ENCODE measurements at regions not wholly inside any gene's neighbourhood (a gene's known extent, or its start where the extent isn't known, plus 50 kb on each side); places are given as distances from the start of the nearest gene placed in this dataset.
"Not testable (repeated sequence)": the region's sequence is repeated elsewhere in the genome, so short reads cannot be mapped to it uniquely, and the experiment has no call there.

DNA sequence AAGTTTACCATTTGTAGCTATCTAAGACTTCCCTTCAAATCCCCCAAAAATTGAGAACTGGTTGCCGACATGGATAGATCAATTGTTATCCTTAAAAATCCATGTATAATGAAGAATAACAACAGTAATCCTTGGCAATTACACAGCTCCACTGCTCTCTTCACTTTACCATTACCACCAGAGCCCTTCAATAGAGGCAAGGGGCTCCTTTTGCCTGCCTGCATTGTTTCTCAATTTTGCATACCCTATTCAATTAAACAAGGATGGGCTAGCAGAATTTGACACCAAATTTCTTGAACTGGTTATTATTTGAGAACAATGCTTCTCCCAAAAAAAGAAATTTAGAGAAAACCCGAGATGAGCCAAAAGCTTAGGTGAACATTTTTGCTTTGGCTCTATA is 387.8 kb upstream of the PKN2 start:
- DNase-seq (ENCODE audit: low read depth in 4 of 4, low spot score in 2 of 4) = no peak

GRCh38 chr1:88296642-88297041 is 387.4 kb upstream of the PKN2 start:
- no peak for DNase-seq (ENCODE audit: low read depth in 4 of 4, low spot score in 2 of 4)

GRCh38 chr1:88298506-88298905 is 385.6 kb upstream of the PKN2 start:
- no peak for DNase-seq (ENCODE audit: low read depth in 4 of 4, low spot score in 2 of 4)

- no peak for DNase-seq (ENCODE audit: low read depth in 4 of 4, low spot score in 2 of 4)
Measured at GRCh38 chr1:88300752-88301263, 383.3 kb upstream of the PKN2 start.

GRCh38 chr1:88302843-88303486 is 381.1 kb upstream of the PKN2 start:
- no peak for DNase-seq (ENCODE audit: low read depth in 4 of 4, low spot score in 2 of 4)

DNA sequence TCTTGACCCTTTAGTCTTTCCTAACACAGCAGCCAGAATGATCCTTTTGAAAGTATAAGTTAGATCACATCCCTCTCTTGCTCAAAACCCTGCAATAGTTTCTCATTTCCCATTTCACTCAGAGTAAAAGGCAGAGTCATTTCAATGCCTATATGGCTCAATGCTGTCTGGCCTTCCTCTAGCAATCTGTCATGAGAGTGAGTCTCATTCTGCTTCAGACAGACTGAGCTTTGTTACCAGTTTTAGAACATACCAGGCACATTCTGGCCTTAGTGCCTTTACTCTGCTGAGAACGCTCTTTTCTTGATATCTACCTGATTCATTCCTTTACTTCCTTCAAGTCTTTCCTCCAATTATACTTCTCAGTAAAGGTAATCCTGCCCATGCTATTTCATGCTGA is 372.8 kb upstream of the PKN2 start:
- DNase-seq (ENCODE audit: low read depth in 4 of 4, low spot score in 2 of 4) = no peak

DNA sequence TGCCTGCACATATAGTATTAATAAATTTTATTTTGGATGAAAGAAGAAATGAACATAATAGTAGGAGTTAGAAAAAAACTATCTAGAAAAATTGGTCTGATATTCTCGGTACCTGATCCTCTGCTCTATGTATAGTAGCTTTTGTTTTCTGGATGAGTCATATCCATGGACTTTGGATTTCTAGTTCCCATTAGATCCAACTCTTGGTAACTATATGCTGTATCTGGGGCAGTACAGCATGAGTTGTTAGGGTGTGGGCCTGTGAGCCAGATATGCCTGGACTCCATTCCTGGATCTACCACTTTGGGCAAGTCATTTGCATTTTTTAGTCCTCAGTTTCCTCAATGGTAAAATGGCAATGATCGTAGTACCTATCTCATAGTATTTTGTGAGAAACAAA is 372.2 kb upstream of the PKN2 start:
- no peak for DNase-seq (ENCODE audit: low read depth in 4 of 4, low spot score in 2 of 4)

GRCh38 chr1:88317396-88317795 is 366.7 kb upstream of the PKN2 start:
- no peak for DNase-seq (ENCODE audit: low read depth in 4 of 4, low spot score in 2 of 4)

- DNase-seq (ENCODE audit: low read depth in 4 of 4, low spot score in 2 of 4) = no peak
Measured at GRCh38 chr1:88318740-88319139, 365.3 kb upstream of the PKN2 start.

- no peak for DNase-seq (ENCODE audit: low read depth in 4 of 4, low spot score in 2 of 4)
Measured at GRCh38 chr1:88320291-88320690, 363.8 kb upstream of the PKN2 start.

GRCh38 chr1:88321706-88322105 is 362.4 kb upstream of the PKN2 start:
- DNase-seq (ENCODE audit: low read depth in 4 of 4, low spot score in 2 of 4) = peak in 3 of 4 donors; percentile 53 to 61 (median 56)

DNA sequence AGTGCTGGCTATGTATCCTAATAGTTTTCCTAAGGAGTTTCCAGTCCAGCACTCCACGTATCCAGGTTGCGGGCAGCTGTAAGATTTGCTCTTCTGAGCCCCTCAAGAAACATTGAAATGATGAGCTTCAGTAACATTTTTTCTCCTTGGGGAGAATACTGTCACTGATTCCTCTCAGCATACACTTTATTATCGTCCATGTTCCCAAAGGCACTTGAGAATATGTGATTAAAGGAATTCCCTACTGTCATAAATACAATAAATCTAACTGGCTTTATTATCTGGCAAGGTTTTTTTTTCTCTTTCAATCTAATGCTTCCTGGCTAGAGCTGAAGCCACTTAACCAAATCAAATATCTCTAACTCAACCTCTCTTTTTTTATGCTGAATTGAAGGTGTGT is 359.2 kb upstream of the PKN2 start:
- no peak for DNase-seq (ENCODE audit: low read depth in 4 of 4, low spot score in 2 of 4)

DNA sequence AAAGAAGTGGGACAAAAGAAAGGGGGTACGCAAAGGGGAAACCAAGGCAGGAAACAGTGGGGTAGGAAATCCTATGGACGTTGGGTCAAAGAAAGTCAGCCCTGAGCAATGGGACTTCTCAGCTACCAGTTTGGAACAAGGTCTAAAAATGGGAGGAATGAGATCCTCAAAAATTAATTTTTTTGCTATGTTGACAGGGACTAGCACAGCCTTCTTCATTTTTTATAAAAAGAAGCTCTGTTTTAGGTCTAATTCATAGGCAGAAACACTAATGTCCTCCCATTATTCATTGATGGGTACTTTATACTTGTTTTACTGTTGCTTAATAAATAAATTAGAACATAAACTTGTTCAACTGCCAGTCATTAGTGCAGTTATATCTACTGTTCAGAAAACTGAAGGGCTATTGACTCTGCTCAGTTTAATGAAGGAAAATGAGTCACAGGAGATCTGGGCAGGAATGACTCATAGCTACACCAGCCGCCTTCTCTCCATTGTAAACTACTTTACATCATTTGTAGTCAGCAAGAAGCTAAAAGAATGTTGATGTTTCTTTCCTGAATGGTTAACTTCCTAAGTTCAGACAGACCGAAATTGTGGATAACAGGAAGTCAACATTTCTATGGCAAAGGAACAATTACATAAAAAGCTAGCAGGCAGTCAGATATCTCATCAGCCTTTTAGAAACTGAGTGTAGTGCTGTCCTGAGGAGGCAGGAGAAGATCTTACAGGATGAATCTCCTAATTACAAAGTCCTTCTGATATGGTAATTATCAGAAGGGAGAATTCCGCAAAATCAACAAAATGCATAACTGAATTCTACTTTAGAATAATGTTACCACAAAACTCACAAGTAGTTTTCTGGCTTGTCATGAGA is 356.4 kb upstream of the PKN2 start:
- DNase-seq (ENCODE audit: low read depth in 4 of 4, low spot score in 2 of 4) = no peak

DNA sequence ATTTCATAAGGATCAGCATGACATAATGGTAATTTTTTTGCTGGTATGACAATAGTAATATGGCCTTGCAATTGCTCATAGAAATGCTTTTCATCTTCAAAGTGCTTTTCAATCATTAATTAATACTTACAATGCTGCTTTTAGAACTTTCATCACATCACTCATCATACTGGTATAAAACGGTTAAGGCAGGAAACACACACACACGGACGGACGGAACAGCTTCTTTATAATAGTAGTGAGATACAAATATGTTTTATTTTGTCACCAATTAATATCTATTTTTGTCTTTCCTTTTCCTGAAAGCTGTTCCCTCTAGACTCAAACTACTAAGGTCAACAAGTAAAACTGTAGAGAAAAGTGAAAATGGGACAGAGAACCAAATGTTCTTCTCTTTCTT is 353.9 kb upstream of the PKN2 start:
- DNase-seq (ENCODE audit: low read depth in 4 of 4, low spot score in 2 of 4) = no peak

DNA sequence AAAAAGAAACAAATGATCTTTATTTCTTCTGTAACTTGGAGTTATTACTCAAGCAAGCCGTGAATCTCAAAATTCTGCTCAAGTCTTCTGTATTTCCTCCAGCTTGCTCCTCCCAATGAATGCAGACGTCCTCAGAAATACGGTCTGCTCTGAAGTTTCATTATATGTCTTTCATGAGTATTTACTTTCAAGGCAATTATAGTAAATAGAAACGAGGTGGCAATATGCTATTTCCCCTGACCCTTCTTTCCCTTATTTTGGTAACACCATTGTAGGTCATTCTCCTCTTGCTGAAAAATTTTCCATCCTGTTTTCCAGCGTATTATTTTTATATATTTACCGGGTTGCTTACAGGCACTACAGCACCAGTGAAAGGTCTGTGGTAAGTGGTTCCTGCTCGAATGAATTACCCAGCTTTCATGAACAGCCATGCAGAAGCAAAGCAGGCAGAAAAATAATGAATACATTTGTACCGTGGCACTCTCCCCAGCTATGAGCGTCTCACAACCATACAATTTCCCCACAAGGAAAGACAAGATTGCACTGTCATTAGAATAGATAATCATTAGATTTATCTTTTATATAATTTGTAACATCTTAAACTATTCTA is 350.9 kb upstream of the PKN2 start:
- no peak for DNase-seq (ENCODE audit: low read depth in 4 of 4, low spot score in 2 of 4)

DNA sequence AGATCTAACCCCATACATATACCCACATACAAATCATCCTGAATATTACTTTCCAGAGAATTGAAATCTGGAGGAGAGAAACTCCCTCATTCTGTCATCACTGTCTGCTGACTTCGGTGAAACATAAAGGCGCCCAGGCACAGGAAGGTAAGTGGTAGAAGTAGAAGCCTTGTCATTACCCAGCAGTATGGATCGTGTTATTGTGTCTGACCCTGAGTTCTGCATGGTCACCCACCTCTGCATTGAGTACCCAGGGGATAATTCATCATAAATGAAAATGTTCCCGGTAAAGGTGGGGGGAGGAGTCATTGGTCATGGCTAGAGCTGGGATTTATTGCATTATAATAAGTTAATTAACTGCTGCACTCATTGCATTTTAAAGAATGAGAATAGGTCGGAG is 342.6 kb upstream of the PKN2 start:
- DNase-seq (ENCODE audit: low read depth in 4 of 4, low spot score in 2 of 4) = no peak

- DNase-seq (ENCODE audit: low read depth in 4 of 4, low spot score in 2 of 4) = not testable (repeated sequence)
Measured at GRCh38 chr1:88342081-88342480, 342.0 kb upstream of the PKN2 start.

- DNase-seq (ENCODE audit: low read depth in 4 of 4, low spot score in 2 of 4) = no peak
Measured at GRCh38 chr1:88350648-88351047, 333.4 kb upstream of the PKN2 start.

DNA sequence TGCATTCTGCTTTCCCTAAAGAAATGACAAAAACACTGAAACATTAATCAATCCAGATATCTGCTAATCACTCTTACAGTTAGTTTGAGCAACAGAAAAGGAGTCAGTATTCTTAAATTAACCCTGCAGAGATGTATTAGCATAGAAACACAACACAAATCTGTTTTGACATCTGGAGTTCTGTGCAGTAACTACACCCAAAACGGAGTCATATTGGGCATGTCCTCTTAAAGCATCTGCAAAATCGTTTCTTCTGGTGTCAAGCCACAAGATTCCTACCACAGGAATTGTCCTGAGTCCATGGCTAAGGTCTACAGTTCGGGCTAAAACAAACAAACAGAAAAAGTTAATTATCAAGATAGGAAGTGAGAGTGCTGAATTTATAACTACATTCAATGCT is 332.1 kb upstream of the PKN2 start:
- DNase-seq (ENCODE audit: low read depth in 4 of 4, low spot score in 2 of 4) = no peak

- DNase-seq (ENCODE audit: low read depth in 4 of 4, low spot score in 2 of 4) = no peak
Measured at GRCh38 chr1:88354256-88354655, 329.8 kb upstream of the PKN2 start.

DNA sequence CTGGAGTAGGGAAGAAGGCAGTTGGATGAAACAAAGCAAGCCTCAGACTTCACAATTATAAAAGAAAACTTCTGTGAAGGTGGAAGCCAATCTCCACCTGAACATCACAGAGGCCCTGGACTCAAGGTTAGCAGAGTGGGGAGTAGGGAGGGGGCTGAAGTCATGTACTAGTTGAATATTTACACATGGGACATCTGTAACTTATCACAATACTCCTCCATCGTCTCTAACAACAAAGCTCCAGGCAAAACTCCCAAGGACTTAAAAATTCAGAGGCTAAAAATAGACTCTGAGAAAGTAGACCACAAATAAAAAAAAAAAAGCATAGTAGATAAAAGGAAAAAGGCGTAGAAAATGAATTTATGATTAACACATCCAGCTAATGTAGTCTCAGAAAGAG is 326.3 kb upstream of the PKN2 start:
- DNase-seq (ENCODE audit: low read depth in 4 of 4, low spot score in 2 of 4) = peak in 1 of 4 donors; percentile 13

Data from left renal cortex interstitium (tissue), 4 donors.